ENCODE measurements at regions not wholly inside any gene's neighbourhood (a gene's known extent, or its start where the extent isn't known, plus 50 kb on each side); places are given as distances from the start of the nearest gene placed in this dataset.

DNA sequence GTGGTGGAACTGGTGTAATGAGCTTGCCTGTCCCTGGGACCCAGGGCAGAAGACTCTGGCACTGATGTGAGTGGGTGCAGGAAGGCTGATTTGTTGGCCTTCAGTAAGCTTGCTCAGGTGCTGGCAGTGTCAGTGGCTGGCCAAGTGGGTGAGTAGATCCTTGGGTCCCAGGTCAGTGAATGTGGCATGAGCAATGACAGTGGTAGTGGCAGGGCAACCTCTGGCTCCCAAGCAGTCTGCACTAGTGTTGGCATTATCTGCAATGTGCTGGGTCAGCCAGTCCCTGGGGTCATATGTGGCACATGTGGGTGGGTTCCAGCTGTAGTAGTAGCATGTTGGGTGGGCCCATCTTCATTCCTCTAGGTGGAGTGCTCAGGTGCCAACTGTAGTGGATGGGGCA, 640.9 kb upstream of the GRM3 start:
- Histone ChIP-seq H3K4me1 (ENCODE audit: control insufficient read depth in 1 of 2, insufficient read depth in 2 of 2, low read length in 2 of 2) (no peaks in the 10 kb centered on the region), H3K4me3 (ENCODE audit: low read depth in 1 of 2, low read length in 2 of 2) (no peak overlapping the region), H3K27ac (ENCODE audit: low read depth, low read length) (no peak overlapping the region), H3K9ac (ENCODE audit: low read depth in 1 of 2, low read length in 2 of 2) (no peak overlapping the region), H3K9me3 (ENCODE audit: control insufficient read depth in 1 of 2, low read length in 2 of 2) (peaks cover 15 to 26% of the 10 kb centered on the region in 2 donors), H3K36me3 (ENCODE audit: control insufficient read depth in 1 of 2, insufficient read depth in 2 of 2, low read length in 2 of 2) (no peaks in the 10 kb centered on the region), H3K27me3 (ENCODE audit: control insufficient read depth in 1 of 2, insufficient read depth in 2 of 2, low read length in 2 of 2) (no peaks in the 10 kb centered on the region)

DNA sequence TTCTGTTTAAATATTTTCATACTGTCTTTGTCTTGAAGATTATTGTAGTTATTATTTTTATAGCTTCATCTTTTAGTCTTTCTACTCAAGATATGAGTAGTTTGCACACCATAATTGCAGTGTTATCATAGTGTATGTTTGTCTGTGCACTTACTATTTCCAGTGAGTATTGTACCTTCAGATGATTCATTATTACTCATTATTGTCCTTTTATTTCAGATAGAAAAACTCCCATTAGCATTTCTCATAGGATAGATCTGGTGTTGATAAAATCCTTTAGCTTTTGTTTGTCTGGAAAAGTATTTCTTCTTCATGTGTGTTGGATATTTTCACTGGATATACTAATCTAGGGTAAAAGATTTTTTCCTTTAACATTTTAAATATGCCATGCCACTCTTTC, 646.2 kb upstream of the GRM3 start:
- Histone ChIP-seq H3K4me3 (ENCODE audit: low read depth in 1 of 2, low read length in 2 of 2) (no peak overlapping the region), H3K27ac (ENCODE audit: low read depth, low read length) (no peak overlapping the region), H3K36me3 (ENCODE audit: control insufficient read depth in 1 of 2, insufficient read depth in 2 of 2, low read length in 2 of 2) (no peaks in the 10 kb centered on the region), H3K9me3 (ENCODE audit: control insufficient read depth in 1 of 2, low read length in 2 of 2) (peaks cover 2 to 9% of the 10 kb centered on the region in 2 donors), H3K27me3 (ENCODE audit: control insufficient read depth in 1 of 2, insufficient read depth in 2 of 2, low read length in 2 of 2) (no peaks in the 10 kb centered on the region), H3K9ac (ENCODE audit: low read depth in 1 of 2, low read length in 2 of 2) (no peak overlapping the region), H3K4me1 (ENCODE audit: control insufficient read depth in 1 of 2, insufficient read depth in 2 of 2, low read length in 2 of 2) (no peaks in the 10 kb centered on the region)

DNA sequence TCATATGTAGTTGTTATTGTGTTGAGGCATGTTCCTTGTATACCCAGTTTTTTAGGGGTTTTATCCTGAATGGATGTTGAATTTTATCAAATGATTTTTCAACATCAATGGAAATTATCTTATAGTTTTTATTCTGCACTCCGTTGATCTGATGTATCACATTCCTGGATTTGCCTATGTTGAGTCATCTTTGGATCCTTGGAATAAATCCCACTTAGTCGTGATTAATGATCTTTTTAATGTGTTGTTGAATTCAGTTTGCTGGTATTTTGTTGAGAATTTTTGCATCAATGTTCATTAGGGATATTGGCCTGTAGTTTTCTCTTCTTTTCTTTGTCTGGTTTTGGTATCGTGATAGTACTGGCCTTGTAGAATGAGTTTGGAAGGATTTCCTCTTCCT, 648.6 kb upstream of the GRM3 start:
- Histone ChIP-seq H3K4me1 (ENCODE audit: control insufficient read depth in 1 of 2, insufficient read depth in 2 of 2, low read length in 2 of 2) (no peaks in the 10 kb centered on the region), H3K27me3 (ENCODE audit: control insufficient read depth in 1 of 2, insufficient read depth in 2 of 2, low read length in 2 of 2) (no peaks in the 10 kb centered on the region), H3K9me3 (ENCODE audit: control insufficient read depth in 1 of 2, low read length in 2 of 2) (no peaks in the 10 kb centered on the region), H3K4me3 (ENCODE audit: low read depth in 1 of 2, low read length in 2 of 2) (no peak overlapping the region), H3K9ac (ENCODE audit: low read depth in 1 of 2, low read length in 2 of 2) (no peak overlapping the region), H3K27ac (ENCODE audit: low read depth, low read length) (no peak overlapping the region), H3K36me3 (ENCODE audit: control insufficient read depth in 1 of 2, insufficient read depth in 2 of 2, low read length in 2 of 2) (no peaks in the 10 kb centered on the region)

DNA sequence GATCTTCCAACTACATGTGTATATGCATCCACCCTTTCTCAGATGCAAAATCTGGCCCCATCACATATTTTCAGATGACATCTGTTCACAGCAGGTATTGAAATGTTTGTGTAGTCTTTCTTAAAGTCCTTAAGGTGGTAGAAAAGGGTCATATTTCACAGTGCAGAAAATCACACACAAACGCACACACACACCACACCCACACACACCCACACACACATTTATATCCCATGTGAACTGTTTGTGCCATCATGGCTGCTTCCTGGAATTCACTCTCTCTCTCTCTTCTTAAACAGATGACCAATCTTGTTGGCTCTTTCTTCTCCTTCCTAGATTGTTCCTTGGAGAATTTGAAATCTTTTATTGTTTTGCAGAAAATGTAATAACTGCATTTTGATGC, 663.0 kb upstream of the GRM3 start:
- no peaks in the 10 kb centered on the region for H3K9me3 ChIP-seq (ENCODE audit: control insufficient read depth in 1 of 2, low read length in 2 of 2)
- H3K9ac ChIP-seq (ENCODE audit: low read depth in 1 of 2, low read length in 2 of 2), result no peak overlapping the region
- H3K36me3 ChIP-seq (ENCODE audit: control insufficient read depth in 1 of 2, insufficient read depth in 2 of 2, low read length in 2 of 2), result no peaks in the 10 kb centered on the region
- no peaks in the 10 kb centered on the region for H3K27me3 ChIP-seq (ENCODE audit: control insufficient read depth in 1 of 2, insufficient read depth in 2 of 2, low read length in 2 of 2)
- H3K27ac ChIP-seq (ENCODE audit: low read depth, low read length), result no peak overlapping the region
- H3K4me1 ChIP-seq (ENCODE audit: control insufficient read depth in 1 of 2, insufficient read depth in 2 of 2, low read length in 2 of 2), result no peaks in the 10 kb centered on the region
- H3K4me3 ChIP-seq (ENCODE audit: low read depth in 1 of 2, low read length in 2 of 2), result no peak overlapping the region

DNA sequence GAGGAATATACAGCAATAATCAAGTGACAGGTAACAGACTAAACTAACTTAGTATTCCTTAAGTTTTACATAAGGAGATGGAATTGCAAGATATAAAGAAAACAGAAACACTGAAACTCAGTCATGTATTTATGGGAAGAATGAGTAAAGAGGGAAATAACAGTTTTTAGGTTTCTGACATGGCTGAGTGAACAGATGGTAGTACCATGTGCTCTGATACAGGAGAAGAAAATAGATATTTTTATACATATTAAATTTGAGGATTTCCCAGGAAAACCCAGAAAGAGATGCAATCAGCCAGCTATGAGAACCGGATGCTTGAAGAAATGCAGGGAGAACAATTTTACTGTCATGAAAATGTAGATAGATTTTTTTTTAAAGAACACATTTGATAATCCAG, 669.5 kb upstream of the GRM3 start:
- Histone ChIP-seq H3K27ac (ENCODE audit: low read depth, low read length) (no peak overlapping the region), H3K27me3 (ENCODE audit: control insufficient read depth in 1 of 2, insufficient read depth in 2 of 2, low read length in 2 of 2) (no peaks in the 10 kb centered on the region), H3K9me3 (ENCODE audit: control insufficient read depth in 1 of 2, low read length in 2 of 2) (peaks cover 0 to 3% of the 10 kb centered on the region in 2 donors), H3K9ac (ENCODE audit: low read depth in 1 of 2, low read length in 2 of 2) (no peak overlapping the region), H3K4me1 (ENCODE audit: control insufficient read depth in 1 of 2, insufficient read depth in 2 of 2, low read length in 2 of 2) (no peaks in the 10 kb centered on the region), H3K36me3 (ENCODE audit: control insufficient read depth in 1 of 2, insufficient read depth in 2 of 2, low read length in 2 of 2) (no peaks in the 10 kb centered on the region), H3K4me3 (ENCODE audit: low read depth in 1 of 2, low read length in 2 of 2) (no peak overlapping the region)

DNA sequence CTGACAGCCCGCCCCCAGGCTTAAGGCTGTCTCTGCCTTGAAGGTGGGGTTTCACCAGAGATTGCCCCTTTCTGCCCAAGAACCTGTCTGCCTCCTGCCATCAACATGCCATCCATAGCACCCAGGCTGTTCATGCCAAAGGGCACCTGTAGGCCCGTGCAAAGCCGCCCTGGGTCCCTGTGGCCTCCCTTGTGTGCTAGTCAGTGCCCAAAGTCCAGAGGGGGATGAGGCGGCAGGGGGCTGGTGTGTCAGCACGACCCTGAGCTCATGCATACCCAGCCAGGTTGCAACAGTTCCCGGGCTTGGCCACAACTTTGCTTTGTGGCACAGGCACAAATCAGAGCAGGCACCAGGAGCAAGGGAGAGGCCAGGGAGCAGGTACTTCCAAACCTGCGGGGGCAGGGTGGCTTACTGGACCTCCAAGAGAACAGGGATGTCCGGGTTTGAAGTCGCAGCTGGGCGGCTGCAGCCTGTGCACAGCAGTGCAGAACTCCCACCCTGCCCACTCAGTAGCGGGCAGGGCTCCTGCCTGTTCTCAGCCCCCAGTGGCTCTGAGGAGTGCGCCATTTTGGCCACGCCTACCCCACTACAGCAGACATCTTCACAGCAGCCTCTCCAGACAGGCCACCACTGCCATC, 671.1 kb upstream of the GRM3 start:
- Histone ChIP-seq H3K9ac (ENCODE audit: low read depth in 1 of 2, low read length in 2 of 2) (no peak overlapping the region), H3K36me3 (ENCODE audit: control insufficient read depth in 1 of 2, insufficient read depth in 2 of 2, low read length in 2 of 2) (no peaks in the 10 kb centered on the region), H3K4me1 (ENCODE audit: control insufficient read depth in 1 of 2, insufficient read depth in 2 of 2, low read length in 2 of 2) (no peaks in the 10 kb centered on the region), H3K27ac (ENCODE audit: low read depth, low read length) (no peak overlapping the region), H3K27me3 (ENCODE audit: control insufficient read depth in 1 of 2, insufficient read depth in 2 of 2, low read length in 2 of 2) (no peaks in the 10 kb centered on the region), H3K4me3 (ENCODE audit: low read depth in 1 of 2, low read length in 2 of 2) (no peak overlapping the region), H3K9me3 (ENCODE audit: control insufficient read depth in 1 of 2, low read length in 2 of 2) (peaks cover 0 to 3% of the 10 kb centered on the region in 2 donors)

DNA sequence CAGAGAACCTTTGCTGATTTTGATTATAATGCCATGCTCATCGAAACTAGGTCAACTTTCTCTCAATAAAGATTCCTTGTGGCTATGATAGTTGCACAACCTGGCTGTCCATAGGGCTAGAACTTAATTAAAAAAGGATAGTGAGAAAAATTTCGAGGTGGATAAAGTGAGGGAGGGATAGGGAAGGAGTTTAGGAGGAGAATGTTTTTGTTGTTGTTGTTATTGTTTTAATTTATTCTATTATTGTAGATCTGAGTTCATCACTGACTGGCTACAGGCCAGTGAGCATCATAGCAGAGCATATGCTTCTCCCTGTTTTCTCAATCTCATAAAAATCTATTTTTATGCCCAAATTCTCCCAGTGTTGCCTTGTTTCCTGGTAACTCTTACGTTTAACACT, 688.7 kb upstream of the GRM3 start:
- H3K27me3 ChIP-seq (ENCODE audit: control insufficient read depth in 1 of 2, insufficient read depth in 2 of 2, low read length in 2 of 2), result no peaks in the 10 kb centered on the region
- H3K27ac ChIP-seq (ENCODE audit: low read depth, low read length), result no peak overlapping the region
- no peak overlapping the region for H3K4me3 ChIP-seq (ENCODE audit: low read depth in 1 of 2, low read length in 2 of 2)
- H3K9ac ChIP-seq (ENCODE audit: low read depth in 1 of 2, low read length in 2 of 2), result no peak overlapping the region
- H3K36me3 ChIP-seq (ENCODE audit: control insufficient read depth in 1 of 2, insufficient read depth in 2 of 2, low read length in 2 of 2), result no peaks in the 10 kb centered on the region
- no peaks in the 10 kb centered on the region for H3K4me1 ChIP-seq (ENCODE audit: control insufficient read depth in 1 of 2, insufficient read depth in 2 of 2, low read length in 2 of 2)
- H3K9me3 ChIP-seq (ENCODE audit: control insufficient read depth in 1 of 2, low read length in 2 of 2), result peaks cover 3 to 4% of the 10 kb centered on the region in 2 donors

DNA sequence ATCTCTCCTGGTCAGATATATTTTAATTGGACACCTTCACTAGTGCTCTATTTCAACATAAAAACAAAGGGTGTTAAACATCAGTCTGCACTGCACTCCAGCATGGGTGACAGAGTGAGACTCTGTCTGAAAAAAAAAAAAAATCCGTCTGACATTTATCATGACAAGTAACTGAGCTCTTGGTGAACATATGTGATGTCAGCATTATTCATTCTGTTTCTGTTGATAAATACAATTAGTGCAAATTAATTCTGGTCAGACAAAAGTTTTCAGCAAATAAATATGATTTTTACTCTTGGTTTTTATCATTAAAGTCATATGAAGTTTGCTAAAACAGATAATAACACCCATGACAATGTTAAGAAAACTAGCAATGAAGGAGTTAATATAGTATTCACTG, 692.8 kb upstream of the GRM3 start:
- Histone ChIP-seq H3K4me1 (ENCODE audit: control insufficient read depth in 1 of 2, insufficient read depth in 2 of 2, low read length in 2 of 2) (no peaks in the 10 kb centered on the region), H3K4me3 (ENCODE audit: low read depth in 1 of 2, low read length in 2 of 2) (no peak overlapping the region), H3K36me3 (ENCODE audit: control insufficient read depth in 1 of 2, insufficient read depth in 2 of 2, low read length in 2 of 2) (no peaks in the 10 kb centered on the region), H3K27me3 (ENCODE audit: control insufficient read depth in 1 of 2, insufficient read depth in 2 of 2, low read length in 2 of 2) (no peaks in the 10 kb centered on the region), H3K9me3 (ENCODE audit: control insufficient read depth in 1 of 2, low read length in 2 of 2) (peaks cover 5 to 15% of the 10 kb centered on the region in 2 donors), H3K9ac (ENCODE audit: low read depth in 1 of 2, low read length in 2 of 2) (no peak overlapping the region), H3K27ac (ENCODE audit: low read depth, low read length) (no peak overlapping the region)

DNA sequence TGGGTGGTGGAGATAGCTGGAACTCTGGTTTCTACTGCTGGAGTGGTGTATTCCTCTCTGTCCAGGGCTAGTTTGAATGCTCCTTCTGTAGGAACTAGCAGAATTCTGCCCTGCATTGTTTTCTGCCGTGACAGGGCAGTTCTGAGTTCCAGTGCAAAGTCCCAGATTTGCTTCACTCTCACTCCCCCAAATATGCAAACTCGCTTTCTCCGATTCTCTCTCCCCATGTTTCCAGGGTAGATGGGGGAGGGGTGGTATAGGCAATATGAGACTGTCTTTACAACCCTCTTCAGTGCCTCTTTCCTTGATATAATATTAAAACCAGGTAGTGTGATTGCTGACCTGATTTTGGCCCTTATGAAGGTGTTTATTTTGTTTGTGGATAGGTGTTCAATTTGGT, 693.3 kb upstream of the GRM3 start:
- Histone ChIP-seq H3K4me1 (ENCODE audit: control insufficient read depth in 1 of 2, insufficient read depth in 2 of 2, low read length in 2 of 2) (no peaks in the 10 kb centered on the region), H3K36me3 (ENCODE audit: control insufficient read depth in 1 of 2, insufficient read depth in 2 of 2, low read length in 2 of 2) (no peaks in the 10 kb centered on the region), H3K9me3 (ENCODE audit: control insufficient read depth in 1 of 2, low read length in 2 of 2) (peaks cover 5 to 15% of the 10 kb centered on the region in 2 donors), H3K9ac (ENCODE audit: low read depth in 1 of 2, low read length in 2 of 2) (no peak overlapping the region), H3K27ac (ENCODE audit: low read depth, low read length) (no peak overlapping the region), H3K27me3 (ENCODE audit: control insufficient read depth in 1 of 2, insufficient read depth in 2 of 2, low read length in 2 of 2) (no peaks in the 10 kb centered on the region), H3K4me3 (ENCODE audit: low read depth in 1 of 2, low read length in 2 of 2) (no peak overlapping the region)

DNA sequence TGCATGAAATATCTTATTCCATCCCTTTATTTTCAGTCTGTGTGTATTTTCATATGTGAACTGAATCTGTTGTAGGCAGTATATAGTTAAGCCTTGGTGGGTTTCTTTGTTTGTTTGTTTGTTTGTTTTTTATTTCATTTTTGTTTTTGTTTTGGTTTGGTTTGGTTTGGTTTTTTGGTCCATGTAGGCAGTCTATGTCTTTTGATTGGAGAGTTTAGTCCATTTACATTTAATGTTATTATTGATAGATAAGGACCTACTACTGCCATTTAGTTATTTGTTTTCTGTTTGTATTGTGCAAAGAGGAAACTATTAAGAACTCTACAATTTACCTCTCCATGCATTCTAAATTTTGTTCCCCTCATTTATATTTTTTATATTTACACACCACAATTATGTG, 695.9 kb upstream of the GRM3 start:
- no peak overlapping the region for H3K4me3 ChIP-seq (ENCODE audit: low read depth in 1 of 2, low read length in 2 of 2)
- no peak overlapping the region for H3K9ac ChIP-seq (ENCODE audit: low read depth in 1 of 2, low read length in 2 of 2)
- no peaks in the 10 kb centered on the region for H3K27me3 ChIP-seq (ENCODE audit: control insufficient read depth in 1 of 2, insufficient read depth in 2 of 2, low read length in 2 of 2)
- peaks cover 5 to 15% of the 10 kb centered on the region in 2 donors for H3K9me3 ChIP-seq (ENCODE audit: control insufficient read depth in 1 of 2, low read length in 2 of 2)
- no peaks in the 10 kb centered on the region for H3K4me1 ChIP-seq (ENCODE audit: control insufficient read depth in 1 of 2, insufficient read depth in 2 of 2, low read length in 2 of 2)
- no peak overlapping the region for H3K27ac ChIP-seq (ENCODE audit: low read depth, low read length)
- no peaks in the 10 kb centered on the region for H3K36me3 ChIP-seq (ENCODE audit: control insufficient read depth in 1 of 2, insufficient read depth in 2 of 2, low read length in 2 of 2)

DNA sequence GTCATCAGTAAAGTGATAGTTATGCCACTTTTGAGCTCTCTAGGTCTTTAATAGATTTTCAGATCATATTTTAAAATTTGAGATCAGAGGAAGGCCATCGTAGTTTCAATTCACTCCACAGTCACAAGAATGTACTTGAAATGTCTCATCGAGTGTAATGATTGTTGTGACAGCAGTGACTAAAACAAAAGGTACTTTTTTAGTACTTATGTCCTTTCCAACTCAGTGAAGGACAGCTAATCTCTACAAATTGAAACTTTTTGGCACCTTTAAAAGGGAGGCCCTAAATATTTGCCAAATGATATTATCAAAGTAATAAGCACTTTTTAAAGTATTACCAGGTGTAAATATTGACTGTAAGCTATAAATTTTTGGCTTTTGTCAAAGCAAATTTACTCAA, 702.9 kb upstream of the GRM3 start:
- Histone ChIP-seq H3K4me3 (ENCODE audit: low read depth in 1 of 2, low read length in 2 of 2) (no peak overlapping the region), H3K36me3 (ENCODE audit: control insufficient read depth in 1 of 2, insufficient read depth in 2 of 2, low read length in 2 of 2) (no peaks in the 10 kb centered on the region), H3K27me3 (ENCODE audit: control insufficient read depth in 1 of 2, insufficient read depth in 2 of 2, low read length in 2 of 2) (no peaks in the 10 kb centered on the region), H3K9ac (ENCODE audit: low read depth in 1 of 2, low read length in 2 of 2) (no peak overlapping the region), H3K27ac (ENCODE audit: low read depth, low read length) (no peak overlapping the region), H3K9me3 (ENCODE audit: control insufficient read depth in 1 of 2, low read length in 2 of 2) (no peaks in the 10 kb centered on the region), H3K4me1 (ENCODE audit: control insufficient read depth in 1 of 2, insufficient read depth in 2 of 2, low read length in 2 of 2) (no peaks in the 10 kb centered on the region)

Data from duodenal mucosa (tissue), 2 donors.